GM20431 (cell line): ENCODE measurements at regions not wholly inside any gene's neighbourhood (a gene's known extent, or its start where the extent isn't known, plus 50 kb on each side); places are given as distances from the start of the nearest gene placed in this dataset.

Source experiments
- in situ Hi-C: fragments of 300-500 bp; cut with MseI, MboI; formaldehyde crosslinking; loops from one replicate; pipeline ENCODE4 v1.15.0; 2020; ENCODE audit warnings: low sequenced_read_pairs; ENCODE audit not compliant: unreplicated experiment

DNA sequence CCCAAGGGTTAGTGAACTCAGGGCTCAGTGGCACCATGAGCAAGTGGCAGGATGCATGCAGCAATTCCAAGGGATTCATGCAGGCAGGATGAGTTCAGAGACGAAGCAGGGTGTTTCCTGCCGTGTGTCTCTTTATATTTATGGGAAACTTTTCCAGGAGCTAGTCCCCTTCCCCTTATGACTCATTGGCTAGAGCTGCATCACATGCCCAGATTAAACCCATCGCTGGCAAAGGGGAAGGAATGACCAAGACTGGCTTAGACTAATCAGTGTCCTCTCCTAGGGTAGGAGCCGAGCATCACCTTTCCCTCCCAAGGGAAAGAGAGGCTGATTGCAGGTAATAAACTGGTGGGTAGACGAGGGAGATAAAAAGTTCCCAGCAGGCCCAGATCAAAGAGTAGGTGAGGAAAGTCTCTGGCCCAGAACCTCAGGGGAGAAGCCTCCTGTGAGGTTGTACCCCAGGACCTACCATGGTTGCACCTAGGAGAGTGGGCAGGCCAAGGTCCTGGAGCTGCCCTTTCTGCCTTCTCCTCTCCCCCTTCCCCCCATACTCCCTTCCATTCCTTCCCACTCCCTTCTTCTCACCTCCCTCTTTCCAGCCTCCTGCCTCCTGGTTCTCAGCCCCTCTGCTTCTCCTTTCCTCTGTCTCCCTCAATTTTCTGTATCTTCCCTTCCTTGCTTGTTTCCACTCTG, 67.8 kb upstream of the ITGA11 start:
- in situ Hi-C loops, result no loop called here

DNA sequence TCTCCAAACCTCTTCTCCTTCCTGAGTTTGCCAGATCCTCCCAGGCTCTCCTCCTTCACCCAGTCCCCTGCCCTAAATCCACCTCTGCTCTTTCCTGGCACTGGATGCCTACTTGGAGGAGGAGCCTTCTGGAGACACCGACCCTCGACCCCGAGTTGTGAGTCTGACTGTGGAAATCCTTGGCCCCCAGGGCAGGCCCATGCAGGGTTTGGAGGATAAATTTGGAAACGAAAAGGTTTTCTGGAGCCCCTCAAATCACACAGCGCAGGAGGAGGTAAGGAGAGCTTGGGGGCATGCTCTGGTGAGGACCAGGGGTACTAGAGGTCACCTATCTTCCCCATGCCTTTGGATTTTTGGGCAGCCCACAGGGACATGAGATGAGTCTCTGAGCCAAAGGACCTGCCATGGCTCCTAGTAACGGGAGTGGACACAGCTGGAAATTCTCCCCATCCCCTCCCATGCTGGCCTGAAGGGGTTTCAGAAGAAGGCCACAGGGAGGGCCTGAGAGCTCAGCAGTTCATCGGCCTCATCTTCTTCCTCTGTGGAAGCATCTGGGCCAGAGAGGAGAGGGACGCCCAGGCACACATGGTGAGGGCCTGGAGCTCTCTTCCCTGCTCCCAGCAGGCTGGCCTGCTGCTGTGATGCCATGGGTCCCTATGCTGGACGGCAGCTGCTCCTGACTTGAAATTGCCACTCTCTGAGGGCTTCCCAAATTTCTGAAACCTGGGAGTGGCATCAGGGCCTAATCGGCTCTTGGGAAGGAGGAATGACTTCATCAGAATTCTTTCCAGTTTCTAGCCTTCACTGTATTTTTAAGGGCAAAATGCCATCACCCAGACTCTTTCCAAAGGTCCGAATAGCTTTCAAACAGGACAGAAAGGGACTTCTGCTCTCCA, 68.6 kb upstream of the ITGA11 start:
- in situ Hi-C loops, result no loop called here

DNA sequence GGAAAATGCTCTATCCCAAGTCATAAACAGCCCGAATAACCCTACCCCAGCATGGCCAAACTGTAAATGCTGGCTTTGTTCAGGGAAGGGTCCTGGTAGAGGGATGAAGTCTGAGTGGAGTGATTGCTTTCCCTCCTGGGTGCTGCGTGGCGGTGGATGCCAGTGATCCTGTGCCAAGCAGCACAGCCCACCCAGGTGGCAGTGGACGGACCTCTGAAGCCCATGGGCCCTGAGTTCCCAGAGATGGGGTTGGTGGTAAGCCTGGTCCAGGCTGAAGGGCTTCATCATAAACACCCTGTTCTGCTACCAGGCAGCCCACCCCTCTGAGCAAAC, 69.3 kb upstream of the ITGA11 start:
- in situ Hi-C loops, result no loop called here

DNA sequence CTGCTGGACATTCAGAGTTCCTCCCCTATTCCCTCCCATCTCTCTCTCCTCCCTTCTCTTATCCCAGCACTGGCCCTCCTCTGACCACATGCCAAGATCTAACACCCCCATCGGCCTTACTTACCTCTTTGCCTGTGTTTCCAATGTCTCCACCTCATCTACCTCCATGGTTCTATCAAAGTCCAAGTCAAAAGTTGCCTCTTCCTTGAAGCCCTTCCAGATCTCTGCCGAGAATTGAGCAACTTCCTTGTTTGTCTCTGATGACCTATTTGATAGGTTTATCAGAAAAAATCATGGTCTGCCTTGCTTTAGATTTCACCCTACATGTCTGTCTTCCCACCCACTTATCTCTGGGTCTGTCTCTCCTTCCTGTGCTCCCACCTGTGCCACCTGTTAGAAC, 69.7 kb upstream of the ITGA11 start:
- in situ Hi-C loops, result no loop called here

DNA sequence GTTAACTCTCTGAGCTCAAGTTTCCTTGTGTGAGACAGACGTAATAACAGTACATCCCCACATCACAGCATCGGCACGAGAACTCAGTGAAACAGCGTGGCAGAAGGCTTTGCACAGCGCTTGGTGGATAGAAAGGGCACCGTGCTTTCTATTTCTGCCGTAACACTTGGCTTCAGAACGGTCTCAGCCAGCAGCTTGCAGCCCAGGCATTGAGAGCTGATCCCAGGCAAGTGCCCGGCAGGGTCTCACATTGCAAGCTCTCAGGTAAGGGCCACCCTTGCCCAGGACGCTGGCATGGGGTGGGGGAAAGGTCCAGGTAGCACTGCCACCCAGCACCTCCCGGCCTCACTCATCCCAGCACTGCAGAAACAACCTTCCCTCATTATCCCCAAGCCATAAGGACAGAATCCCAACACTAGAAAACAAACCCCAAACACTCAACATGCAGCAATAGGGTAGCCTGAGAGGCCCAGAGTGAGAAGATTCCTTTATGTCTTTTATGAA, 70.5 kb upstream of the ITGA11 start:
- in situ Hi-C loops, result no loop called here

DNA sequence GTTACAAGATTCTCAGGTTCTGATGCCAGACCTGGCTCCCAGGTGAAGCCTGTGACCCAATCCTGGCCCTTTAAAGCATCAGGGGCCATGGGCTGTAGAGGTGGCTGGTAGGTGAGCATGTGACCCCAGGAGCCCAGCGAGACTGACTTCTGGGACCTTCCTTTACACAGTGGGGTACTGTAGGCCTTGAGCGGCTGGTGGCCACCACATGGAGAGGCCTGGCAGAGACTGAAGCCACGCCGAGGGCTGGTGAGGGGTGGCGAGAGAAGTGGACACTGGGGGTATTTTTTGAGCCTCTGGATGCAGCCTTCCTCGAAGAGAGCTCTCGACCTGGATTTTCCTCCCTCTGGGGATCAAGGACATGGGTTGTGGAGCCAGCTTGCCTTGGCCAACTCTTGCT, 71.2 kb upstream of the ITGA11 start:
- in situ Hi-C loops, result no loop called here

DNA sequence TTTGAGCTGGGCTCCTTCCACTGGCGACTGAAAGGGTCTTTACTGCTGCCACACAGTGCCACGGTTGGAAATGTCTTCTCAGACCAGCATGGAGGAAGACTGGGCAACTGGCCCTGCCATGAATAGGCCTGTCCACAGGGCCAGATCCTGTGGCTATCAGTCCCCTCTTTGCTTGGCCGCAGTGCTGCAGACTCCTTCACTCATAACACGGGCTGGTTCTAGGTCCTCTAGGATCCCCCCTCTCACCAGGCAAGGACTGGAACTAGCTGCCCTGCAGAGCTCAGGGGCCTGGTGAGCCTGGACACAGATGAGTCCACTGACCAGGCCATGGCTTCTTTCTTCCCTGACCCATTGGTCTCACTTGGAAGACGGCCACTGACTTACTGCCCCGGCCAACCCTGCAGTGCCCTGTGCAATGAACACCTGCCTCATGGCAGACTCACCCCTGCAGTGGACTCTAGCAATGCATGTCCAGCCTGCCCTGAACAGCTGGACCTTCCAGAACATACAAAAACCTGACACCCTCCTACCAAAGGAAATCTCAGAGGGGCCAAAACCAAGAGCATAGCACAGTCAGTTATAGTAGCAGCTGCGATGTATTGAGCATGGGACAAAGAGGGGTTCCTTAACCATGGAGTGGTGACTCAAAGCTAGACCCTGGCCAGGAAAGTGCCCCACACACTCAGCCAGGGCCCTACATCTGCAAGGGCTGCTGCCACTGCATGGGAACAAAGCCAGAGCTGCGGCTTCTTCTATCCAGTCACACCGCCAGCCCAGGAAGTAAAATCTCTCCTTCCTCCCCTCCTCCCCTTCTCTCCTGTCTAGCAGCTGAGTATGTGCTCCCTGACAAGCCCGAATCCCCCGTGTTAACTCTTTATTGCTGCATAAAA, 72.1 kb upstream of the ITGA11 start:
- in situ Hi-C loops, result no loop called here

DNA sequence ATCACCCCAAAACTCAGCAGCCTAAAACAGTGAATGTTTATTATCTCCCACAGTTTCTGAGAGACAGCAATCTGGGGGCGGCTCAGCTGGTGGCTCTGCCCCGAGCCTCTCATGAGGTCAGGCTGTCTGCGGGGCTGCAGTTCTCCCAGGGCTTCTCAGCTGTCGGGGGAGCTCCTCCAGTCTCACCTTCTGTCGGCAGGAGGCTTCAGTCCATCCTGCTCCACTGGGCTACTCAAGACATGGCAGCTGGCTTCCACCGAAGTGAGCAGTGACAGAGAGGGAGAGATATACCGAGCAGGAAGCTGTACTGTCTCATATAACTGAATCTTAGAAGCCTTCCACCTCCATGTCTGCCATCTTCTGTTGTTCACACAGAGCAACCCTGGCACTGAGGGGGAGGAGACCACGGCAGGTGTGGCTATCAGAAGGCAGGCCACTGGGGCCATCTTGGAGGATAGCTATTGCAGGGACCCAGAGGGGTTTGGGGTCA, 72.8 kb upstream of the ITGA11 start:
- in situ Hi-C loops, result no loop called here

DNA sequence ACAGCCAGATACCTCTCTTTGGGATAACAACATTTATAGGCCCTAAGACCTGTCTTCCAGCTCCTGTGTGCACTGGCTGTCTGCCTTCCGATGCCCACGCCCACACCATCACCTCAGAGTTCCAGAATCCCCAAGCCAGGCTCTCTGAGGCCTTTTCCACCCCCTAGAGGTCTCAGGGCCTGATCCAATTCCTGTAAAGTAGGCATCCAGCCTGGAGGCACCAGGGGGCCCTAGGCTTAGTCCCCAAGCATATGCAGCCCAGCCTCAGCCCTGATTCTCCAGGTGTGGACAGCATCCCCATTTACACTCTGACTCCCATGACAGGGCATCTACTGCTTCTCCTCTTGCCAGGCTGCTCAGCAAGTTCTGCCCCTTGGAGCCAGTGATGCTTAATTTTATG, 72.7 kb upstream of the CORO2B start:
- in situ Hi-C loops, result no loop called here

DNA sequence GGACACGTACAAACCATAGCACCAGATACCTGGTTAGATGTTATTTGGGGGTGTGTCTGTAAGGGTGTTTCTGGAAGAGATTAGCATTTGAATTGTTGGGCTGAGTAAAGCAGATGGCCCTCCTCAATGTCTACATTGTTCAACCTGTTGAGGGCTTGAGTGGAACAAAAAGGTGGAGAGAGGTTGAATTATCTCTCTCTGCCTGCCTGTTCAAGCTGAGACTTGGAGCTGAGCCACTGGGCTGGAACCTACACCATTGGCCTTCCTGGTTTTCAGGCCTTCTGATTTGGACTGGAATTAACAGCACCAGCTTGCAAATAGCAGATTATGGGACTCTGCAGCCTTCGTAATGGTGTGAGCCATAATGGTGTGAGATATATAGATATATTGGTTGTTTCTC, 71.3 kb upstream of the CORO2B start:
- in situ Hi-C loops, result no loop called here

DNA sequence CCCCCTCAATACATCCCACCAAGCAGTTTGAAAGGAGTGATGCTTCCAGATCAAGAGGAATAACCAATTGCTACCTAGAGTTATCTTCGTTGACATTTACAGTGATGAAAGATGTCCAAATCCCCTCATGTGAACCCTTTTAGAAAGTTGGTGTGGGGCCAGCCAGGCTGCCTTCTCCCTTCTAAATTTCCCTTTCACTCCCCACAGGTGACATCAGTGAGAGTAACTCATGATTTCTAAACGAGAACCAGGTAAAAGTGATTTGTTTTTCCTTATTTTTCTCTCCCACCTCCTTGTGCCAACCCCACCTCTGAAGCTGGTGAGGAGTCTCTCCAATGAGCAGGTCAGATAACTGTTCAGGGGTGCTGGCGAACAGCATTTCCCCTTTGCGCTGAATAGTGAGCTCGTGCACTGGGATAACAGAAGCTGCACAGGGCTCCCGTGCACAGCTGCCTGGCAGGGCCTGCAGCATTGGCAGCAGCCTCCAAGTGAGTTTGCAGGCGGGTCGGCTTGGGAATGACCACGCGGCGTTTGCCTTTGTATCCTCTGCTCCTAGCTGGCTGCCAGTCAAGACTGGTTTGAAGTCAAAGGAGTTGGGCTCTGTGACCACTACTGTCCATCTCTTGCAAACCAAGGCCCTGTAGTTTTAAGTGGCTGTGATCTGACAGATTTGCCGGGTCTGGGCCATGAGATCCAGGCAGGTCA, 70.2 kb upstream of the CORO2B start:
- in situ Hi-C loops, result no loop called here

DNA sequence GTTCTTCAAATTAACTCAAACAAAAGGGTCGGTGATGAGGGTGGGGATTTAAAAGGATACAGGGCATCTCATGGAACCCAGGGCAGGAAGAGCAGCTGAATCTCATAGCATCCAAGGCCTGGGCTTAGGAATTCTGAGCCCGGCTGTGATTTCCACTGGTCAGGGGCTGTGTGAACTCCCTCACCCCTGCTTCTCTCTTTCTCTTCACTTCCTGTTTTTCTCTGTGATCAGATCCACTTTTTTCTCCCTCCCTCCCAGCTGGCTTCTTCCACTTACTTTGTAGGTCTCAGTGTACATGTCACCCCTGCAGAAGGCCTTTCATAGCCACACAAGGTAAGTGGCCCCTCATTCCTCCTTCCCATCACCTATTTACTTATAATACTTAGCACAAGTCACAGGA, 68.2 kb upstream of the CORO2B start:
- in situ Hi-C loops, result no loop called here

DNA sequence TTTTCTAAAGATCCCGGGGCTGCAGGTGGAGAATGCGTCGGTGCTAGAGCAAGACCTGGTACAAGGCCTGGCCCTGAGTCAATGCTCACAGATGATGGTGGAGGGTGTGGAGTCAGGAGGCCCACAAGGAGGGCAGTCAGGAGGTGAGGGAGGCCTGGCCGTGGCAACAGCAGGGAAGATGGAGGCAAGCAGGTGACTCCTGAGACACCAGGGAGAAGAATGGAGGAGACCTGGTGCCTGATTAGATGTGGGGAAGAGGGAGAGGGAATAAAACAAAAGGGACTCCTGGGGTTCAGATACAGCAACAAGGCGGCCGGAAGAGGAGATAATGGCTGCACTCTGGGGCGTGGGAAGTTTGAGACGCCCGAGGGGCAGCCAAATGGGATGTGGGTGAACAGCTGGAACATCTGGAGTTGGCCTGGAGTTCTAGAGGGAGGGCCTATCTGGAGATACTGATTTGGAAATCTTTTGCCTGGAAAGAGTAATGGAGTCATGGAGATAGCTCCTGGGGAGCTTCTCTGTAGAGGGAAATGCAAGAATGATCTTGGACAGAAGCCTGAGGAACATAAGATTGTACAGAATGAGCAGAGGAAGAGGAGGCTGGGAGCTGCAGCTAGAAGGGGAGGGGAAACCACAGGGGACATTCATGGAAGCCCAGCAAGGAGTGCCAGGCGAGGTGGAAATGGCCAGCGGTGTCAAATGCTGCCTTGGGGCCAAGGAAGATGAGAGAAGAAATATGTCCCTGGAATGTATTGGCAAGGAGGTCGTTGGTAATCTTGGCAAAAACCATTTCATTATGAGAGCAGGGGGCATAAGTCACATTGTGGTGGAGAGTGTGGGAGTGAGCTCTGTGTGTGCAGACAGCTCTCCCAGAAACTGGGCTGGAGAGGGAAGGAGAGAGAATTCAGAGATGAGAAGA, 67.5 kb upstream of the CORO2B start:
- in situ Hi-C loops, result no loop called here

DNA sequence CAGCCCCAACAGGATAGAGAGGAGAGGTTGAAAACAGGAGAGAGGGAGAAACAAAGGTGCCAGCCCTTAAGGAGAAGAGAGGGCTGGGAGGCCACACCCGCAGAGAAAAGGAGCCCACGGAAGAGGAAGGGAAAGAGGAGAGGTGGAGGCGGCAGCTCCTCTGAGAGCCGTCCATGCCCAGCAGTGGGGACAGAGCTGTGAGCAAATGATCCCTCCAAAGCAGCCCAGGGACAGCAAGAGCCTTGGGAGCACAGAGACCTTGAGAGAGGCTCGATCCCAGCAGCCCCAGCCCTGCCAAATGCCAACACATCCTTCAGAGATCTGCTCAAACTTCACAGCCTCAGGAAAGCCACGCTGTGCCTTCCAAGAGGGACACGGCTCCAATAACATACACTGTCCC, 66.7 kb upstream of the CORO2B start:
- in situ Hi-C loops, result no loop called here

DNA sequence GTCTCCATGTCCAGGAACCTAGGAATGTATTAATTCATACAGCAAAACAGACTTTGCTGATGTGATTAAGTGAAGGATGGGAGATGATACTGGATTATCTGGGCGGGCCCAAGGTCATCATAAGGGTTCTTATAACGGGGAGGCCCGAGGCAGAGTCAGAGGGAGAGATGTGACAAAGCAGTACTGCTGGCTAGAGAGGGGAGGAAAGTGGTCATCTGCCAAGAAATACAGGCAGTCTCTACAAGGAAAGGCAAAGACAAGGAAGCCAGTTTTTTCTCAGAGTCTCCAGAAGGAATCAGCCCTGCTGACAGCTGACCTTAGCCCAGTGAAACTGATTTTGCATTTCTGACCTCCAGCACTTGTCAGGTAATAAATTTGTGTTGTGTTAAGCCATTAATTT, 66.2 kb upstream of the CORO2B start:
- in situ Hi-C loops, result no loop called here

DNA sequence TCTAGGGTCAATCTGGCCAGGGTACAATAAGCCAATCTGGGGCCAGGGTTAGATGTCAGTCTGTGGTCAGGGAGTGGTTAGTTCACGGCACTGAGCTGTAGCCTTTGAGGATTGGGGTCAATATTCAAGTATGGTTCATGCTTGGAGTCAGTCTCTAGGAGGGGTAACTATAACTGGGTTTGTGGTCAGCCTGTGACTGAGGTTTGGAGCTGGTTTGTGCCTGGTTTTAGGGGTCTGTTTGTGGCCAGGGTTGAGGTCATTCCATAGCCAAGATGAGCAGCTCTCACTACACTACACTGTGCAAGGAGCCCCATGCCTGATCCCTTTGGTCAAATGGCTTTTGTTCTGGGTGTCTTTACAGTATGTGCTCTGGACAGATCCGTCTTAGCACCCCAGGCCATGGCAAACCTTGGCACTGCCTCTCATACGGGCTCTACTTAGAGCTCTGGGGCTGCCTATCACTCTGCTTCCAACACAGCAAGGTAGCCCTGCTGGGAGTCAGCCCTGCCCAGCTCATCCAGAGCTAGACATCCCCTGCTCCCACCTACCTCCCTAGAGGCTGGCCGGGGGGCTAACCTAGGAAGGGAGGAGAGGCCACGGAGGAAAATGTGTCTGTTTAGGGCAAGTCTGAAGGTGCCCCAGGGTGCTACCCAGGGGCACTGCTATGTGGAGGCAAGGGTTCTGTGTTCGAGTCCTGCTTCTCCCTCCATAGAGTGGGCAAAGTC, 63.3 kb upstream of the CORO2B start:
- in situ Hi-C loops, result no loop called here

DNA sequence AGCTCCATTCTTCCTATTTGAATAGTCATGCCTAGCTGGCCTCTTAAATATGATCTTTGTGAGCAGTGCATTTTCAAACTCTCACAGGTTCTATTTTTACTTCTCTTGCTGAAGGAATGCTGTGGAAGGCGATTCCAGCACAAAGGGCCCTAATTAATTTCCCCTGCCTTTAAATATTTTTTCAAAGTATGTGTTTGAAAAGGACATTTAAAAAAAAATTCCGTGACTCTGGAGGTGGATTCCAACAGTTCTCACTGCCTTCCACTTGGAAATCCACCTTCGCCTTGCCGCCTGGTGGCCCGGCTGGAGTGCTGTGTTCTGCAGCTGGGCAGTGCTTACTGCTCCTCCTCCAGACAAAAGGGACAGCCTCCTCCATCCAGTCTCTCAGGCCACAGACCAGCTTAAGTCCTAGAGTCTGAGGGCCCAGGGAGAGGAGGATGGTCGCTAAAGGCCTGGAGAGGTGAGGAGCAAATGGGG, 61.5 kb upstream of the CORO2B start:
- in situ Hi-C loops, result no loop called here

DNA sequence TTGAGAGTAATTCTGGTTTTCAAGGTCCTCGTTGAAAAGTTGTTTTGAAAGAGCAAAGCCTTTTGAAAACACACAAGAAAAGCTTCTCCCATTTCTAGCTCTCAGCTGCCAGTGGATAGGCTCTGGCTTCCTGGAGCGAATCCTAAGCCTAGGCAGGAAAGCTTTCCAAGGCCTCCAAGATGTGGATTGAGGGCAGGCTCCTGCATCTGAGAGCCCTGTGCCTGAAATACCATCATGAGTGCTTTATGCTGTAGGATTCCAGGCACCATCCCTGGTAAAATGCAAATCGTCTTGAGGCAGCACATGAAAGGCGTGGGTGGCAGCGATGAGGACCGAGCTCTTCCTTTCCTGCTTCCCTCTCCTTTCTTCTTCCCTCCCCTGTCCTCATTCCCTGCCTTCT, 60.7 kb upstream of the CORO2B start:
- in situ Hi-C loops, result no loop called here
